ENCODE measurements at regions not wholly inside any gene's neighbourhood (a gene's known extent, or its start where the extent isn't known, plus 50 kb on each side); places are given as distances from the start of the nearest gene placed in this dataset.
A peak's percentile ranks its signal among the peaks of the same experiment; 100 is the strongest.

GRCh38 chrX:17206584-17206983, 168.4 kb upstream of the NHS start:
- DNase-seq, result no peak

DNA sequence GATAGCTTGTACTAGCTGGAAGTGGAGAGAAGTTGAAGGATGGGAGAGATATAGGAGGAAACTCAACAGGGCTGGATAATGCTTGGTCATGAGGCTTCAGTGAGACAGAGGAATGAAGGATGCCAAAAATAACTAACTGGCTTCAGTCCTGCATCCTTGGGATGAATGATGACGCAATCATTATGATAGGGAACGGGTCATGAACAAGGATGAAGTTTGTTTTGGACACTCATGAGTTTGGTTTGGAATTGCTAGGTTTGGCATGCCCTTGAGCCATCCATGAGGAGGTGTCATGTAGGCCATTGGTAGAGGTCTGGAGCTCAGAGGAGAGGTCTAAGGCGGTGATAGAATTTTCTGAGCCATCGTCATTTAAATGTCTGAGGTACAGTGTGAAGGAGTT, 160.0 kb upstream of the NHS start:
- no peak for DNase-seq

DNA sequence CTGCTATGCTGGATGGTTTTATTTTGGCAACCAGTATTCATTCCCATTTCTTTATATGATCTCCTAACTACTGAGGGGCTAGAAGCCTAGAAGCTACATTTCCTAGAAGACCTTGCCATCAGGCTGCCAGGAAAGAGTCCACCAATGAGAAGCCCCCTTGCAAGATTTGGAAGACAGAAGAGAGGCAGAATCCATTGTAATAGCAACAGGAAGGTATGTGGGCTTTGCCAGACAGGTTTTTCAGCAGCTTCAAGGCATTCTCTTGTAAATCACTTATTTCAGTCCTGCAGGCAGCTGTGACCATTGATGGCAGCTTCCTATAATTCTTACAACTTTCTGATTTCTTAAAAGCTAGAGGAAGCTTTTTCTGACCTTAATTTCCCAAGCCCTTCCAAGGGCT, 148.3 kb upstream of the NHS start:
- no peak for DNase-seq

- DNase-seq, result no peak
These were observed 137.9 kb upstream of the NHS start for GRCh38 chrX:17237146-17237545.

- peak in 20 of 51 donors; percentile 0 to 18 (median 1) for DNase-seq
These were observed 132.5 kb upstream of the NHS start for GRCh38 chrX:17242470-17242869.

GRCh38 chrX:17247144-17247543, 127.9 kb upstream of the NHS start:
- DNase-seq, result no peak

DNA sequence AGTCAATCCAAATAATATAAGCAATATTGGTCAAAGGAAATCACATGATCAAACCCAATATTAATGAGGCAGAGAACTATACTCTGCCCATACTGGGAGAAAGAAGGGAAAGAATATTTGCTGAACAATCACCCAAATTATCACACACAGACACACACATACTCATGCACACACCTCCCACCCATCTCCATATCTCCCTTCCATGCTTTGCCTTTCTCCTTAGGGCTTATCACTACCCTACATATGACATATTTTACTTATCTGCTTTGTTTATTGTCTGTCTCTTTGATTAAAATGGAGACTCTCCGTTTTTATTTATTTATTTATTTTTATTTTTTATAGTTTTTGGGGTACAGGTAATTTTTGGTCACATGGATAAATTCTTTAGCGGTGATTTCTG, 112.9 kb upstream of the NHS start:
- DNase-seq, result no peak

DNA sequence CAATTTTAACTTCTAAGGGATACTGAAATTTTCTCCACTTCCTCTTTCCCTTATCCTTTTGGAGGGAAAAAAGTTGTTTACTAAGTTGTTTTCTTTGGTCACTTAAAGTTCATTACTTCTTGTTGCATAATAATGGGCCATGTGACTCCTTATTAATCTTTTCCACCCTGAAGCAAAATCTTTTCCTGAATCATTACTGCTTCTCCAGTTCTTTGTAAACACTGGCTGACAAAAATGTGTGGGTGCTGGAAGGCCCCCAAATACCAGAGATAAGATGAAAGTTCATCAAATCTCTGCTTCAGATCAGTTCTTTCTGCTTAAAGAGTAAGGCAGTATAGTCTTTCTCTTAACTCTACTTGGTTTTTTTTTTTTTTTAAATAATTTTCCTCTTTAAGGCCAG, 108.9 kb upstream of the NHS start:
- DNase-seq, result no peak

- DNase-seq, result no peak
These were observed 96.0 kb upstream of the NHS start for GRCh38 chrX:17278961-17279360.

GRCh38 chrX:17285983-17286382, 89.0 kb upstream of the NHS start:
- DNase-seq, result no peak

GRCh38 chrX:17291171-17291900, 83.7 kb upstream of the NHS start:
- DNase-seq, result no peak

DNA sequence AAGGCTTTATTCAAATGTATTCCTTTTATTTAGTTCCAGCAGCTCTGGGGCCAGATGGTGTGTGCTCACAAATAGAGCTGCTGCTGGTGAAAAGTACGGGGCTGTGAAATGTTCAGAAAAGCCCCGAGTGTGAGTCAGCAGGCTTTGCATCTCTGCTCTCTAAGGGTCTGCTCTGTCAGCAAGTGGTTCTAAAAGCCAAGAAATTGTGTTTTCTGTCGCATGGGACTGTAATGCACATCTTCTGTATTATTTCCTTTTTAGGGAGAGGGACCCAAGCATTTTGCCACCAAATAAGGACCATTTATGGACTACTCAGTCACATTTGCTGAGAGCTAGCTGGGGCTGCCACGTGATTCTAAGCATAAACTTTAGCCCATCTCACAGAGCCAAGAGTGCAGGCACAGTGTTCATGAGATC, 82.9 kb upstream of the NHS start:
- DNase-seq, result no peak

GRCh38 chrX:17294561-17294960, 80.4 kb upstream of the NHS start:
- DNase-seq, result no peak

- no peak for DNase-seq
These were observed 79.2 kb upstream of the NHS start for GRCh38 chrX:17295791-17296190.

- no peak for DNase-seq
These were observed 76.4 kb upstream of the NHS start for GRCh38 chrX:17298564-17298963.

- DNase-seq, result no peak
These were observed 75.8 kb upstream of the NHS start for GRCh38 chrX:17299206-17299605.

- no peak for DNase-seq
These were observed 51.6 kb upstream of the NHS start for GRCh38 chrX:17323397-17323796.
